Activated gamma-delta T cell treated with Interleukin-2 at 50 U/mL for 16 hours (primary cell): ENCODE measurements at regions not wholly inside any gene's neighbourhood (a gene's known extent, or its start where the extent isn't known, plus 50 kb on each side); places are given as distances from the start of the nearest gene placed in this dataset.
"Not testable (repeated sequence)": the region's sequence is repeated elsewhere in the genome, so short reads cannot be mapped to it uniquely, and the experiment has no call there.

ENCODE experiments used
- DNase-seq: peaks from one replicate; pipeline ENCODE4 v3.0.0-alpha.2; 2020

DNA sequence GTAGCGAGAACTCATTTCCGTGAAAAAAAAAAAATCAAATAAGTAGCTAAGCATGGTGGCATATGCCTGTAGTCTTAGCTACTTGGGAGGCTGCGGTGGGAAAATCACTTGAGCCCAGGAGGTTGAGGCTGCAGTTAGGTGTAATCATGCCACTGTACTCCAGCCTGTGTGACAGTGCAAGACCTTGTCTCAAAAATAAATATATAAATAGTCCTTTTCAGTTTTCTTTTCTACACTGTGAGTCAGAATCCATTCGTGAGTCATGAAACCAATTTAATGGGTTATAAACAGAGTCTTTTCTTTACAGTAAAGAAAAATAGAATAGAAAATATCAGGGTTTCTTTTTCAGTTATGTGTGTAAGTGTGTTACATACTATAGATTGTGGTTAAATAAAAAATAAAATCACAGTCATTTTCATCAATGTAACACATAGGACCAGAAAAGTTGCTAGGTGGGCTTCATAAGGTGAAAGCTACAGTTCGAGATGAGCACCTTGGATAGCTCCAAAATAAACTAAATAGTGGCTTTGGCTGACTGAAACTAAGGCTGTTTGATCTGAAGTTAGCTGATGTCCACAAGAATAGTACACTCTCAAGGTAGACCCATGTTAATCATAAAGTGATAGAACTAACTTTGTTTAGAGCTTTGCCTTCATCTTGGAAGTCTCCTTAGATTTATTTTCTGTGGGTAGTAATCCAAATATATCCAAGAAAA lies 781.1 kb downstream of the GATA3 start:
- no peak for DNase-seq

GRCh38 chr10:8840356-8840755 lies 785.9 kb downstream of the GATA3 start:
- DNase-seq: no peak

DNA sequence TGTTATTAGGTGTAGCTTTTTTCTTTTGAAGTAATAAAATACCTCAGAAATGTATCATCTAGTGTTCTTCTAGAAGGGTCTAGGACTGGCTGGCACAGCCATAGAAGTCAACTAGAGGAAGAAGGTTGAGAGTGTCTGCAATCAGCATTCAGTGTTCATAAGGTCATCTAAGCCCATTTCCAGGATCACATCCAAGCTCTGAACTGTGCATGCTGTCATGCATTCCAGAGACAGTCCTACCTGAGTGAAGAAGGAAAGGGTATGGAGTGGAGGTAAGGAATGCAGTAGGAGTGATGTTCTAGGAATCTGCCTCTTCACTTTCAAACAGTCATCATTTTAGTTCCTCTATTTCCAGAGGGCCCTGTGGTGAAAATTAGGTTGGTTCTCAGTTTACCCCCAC lies 789.7 kb downstream of the GATA3 start:
- no peak for DNase-seq

DNA sequence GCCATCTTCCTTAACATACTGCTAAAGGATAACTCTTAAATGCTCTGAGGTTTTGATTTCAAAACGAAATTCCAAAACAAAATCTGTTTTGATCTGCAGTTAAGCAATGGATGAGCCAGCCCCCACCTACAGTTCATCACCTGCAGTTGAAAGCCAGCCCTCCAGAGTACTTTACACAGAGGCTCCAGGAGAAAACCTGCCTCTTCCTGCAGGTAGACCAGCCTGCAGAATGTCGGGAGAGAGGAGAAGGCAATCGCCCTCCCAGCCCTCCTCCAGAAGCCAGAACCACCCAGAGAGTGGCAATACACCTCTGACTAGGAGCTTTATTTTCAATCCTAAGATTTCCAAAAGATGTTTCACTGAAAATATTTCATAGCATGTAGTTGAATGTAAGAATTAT lies 798.1 kb downstream of the GATA3 start:
- DNase-seq: no peak

DNA sequence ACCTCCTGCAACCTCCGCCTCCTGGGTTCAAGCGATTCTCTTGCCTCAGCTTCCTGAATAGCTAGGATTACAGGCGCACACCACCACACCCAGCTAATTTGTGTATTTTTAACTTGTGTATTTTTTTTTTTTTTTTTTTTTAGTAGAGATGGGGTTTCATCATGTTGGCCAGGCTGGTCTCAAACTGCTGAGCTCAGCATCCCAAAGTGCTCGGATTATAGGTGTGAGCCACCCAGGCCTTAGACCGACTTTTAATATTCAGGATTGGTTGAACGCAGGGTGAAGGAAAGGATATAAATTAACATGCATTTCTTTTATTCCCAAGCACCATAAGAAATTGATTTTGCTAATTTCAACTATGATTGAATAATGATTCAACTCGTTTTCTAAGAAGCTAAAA lies 798.6 kb downstream of the GATA3 start:
- no peak for DNase-seq

DNA sequence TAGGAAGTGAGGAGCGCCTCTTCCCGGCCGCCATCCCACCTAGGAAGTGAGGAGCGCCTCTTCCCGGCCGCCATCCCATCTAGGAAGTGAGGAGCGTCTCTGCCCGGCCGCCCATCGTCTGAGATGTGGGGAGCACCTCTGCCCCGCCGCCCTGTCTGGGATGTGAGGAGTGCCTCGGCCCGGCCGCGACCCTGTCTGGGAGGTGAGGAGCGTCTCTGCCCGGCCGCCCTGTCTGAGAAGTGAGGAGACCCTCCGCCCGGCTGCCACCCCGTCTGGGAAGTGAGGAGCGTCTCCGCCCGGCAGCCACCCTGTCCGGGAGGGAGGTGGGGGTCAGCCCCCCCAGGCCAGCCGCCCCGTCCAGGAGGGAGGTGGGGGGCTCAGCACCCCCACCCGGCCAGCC lies 814.4 kb downstream of the GATA3 start:
- DNase-seq: not testable (repeated sequence)

DNA sequence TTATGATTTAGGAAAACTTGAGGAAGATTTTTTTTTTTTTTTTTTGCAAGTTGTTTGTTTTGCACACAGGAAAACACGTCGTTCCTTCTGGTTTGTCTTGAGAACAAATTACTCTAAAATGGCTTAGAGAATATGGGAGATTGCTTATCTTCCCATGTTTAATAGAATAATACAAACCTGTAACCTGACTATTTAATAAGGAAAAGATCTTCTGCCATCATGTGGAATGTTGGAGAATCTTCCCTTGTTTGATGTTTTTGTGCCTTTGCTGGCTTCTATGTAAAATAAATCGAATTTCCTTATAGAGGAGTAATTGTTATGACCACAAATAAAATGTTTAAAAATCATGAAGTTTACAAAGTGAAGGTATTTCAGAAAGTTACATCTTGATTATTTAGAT lies 818.8 kb downstream of the GATA3 start:
- DNase-seq: no peak

- DNase-seq: no peak
These were observed 819.8 kb downstream of the GATA3 start for GRCh38 chr10:8874268-8874667.

DNA sequence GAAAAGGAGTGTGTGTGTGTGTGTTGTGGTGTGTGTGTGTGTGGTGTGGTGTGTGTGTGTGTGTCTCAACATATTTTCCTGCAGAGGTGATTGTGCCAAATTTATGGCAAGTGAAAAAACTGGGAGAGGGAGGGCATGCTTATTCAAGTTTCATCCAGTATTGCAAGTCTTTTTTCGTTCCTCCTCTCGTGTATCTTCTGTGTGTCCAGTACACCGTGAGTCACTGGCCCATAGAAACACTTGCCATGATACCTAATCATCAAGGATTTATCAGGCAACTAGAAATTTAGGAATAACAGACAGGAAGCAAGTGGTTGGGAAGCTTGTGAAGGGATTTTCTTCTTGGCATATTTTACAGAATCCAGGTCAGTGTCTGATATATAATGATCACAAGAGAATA lies 820.5 kb downstream of the GATA3 start:
- no peak for DNase-seq

GRCh38 chr10:8876171-8876570 lies 821.7 kb downstream of the GATA3 start:
- no peak for DNase-seq

- DNase-seq: no peak
These were observed 835.0 kb downstream of the GATA3 start for GRCh38 chr10:8889538-8889937.

- DNase-seq: no peak
These were observed 838.6 kb downstream of the GATA3 start for GRCh38 chr10:8893102-8893501.

DNA sequence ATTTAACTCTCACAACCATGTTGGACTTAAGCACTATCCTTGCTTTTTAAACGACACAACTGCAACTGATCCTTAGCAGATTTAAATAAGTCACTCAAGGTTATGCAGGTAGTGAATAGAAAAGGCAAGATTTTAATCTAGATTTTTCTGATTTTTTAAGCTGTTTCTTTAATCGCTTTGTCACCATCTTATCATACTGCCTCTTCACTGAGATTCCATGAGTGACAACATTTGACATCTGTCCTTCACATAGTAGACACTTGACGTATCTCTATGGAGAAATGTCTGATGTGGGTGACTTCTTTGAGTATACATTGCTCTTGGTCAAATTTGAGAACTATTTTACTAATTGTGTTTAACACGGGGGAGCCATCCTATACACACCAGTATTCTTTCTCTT lies 839.7 kb downstream of the GATA3 start:
- no peak for DNase-seq

DNA sequence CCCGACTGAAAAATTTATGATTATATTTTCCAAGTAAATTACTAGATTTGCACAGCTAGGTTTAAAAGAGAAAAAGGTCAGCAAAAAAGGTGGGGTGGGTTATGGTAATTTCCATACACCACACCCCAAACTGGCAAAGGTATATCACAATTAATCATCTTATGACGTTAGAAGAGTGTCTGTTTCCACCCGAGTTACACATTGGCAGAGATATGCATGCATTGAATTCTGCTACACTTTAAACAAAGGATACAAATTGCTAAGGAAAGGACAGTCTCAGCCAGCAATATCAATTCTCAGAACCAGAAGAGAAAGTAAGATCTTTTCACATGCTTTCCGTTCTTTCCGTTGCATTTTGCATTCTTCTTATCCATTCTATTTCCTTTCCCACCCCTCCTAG lies 843.3 kb downstream of the GATA3 start:
- no peak for DNase-seq

DNA sequence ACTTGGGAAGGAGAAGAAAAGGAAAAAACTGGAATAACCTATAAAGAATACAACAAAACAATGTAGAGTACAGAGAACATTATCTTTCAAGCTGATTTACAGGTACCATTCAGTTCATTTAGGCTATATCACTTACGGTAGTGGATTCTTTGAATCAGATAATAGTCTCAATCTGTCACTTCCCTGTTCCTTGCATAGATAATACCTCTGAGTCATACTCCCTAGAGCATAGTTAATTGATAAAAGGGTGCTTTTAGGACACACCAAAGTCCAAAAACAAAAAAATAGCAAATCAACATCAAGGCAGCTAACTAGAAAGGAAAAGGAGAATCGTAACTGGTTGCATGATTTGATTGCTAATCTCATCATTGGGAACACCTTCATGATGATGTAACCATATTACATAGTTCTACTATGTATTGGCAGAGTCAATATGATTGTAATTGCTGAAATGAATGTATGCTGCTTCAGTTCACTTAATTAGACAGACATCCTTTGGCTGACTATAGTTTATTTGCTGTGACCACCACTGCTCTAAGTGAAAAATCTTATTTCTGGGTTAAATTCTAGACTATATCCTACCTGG lies 844.4 kb downstream of the GATA3 start:
- no peak for DNase-seq

DNA sequence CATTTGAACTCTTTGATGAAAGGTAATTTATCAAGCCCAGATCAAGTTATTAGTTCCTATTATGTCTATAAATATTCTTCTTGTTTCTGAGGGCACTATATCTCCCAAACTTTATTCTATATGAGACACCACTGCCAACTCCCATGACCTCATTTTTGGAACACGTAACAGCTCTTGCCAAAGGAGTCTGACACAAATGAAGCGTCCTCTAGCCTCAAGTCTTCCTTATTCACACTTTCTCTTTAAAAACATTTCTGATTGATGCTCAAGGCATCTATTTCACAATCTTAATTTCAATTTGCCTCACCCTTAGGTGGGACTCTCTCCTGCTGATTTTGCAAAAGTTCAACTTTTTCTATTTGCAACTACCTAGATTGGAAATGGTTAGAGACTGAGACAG lies 848.4 kb downstream of the GATA3 start:
- no peak for DNase-seq

GRCh38 chr10:8908013-8908412 lies 853.5 kb downstream of the GATA3 start:
- DNase-seq: no peak

GRCh38 chr10:8910314-8910713 lies 855.8 kb downstream of the GATA3 start:
- no peak for DNase-seq

DNA sequence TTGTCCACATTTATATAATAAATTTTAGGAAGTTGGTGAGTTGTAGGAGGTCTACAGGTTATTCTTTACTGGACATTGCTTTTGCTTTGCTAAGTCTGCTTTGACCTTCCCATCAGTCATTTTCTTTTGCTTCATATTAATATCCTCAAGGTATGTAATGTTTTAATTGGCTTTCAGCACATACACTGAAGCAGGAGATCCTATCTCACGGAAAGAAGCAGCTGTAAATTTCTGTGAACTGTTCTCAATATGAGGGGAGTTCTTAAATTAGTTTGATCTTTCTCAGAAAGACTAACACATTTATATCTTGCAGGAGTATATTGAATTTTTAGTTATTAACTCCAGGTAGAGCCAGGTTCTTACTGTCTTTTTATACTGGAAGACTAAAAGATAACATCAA lies 856.5 kb downstream of the GATA3 start:
- DNase-seq: no peak

GRCh38 chr10:8912108-8912507 lies 857.6 kb downstream of the GATA3 start:
- DNase-seq: no peak

- no peak for DNase-seq
These were observed 859.2 kb downstream of the GATA3 start for GRCh38 chr10:8913720-8914119.

DNA sequence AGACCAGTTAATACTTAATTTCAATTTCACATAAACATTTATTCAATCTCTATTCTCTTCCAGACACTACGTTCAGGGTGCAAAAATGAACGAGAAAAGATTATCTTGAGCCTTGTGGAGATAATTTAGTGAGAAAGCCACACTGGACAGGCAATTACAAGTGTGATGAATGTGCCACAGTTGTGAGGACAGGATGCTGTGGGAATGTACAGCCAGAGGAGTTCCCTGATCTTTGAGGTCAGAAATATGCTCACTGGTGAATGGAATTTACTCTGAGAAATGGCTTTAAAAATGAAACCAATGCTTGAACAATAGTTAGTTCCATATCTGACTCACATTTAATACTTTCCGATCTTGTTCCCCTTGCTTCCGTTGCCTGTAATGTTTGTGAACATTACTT lies 864.8 kb downstream of the GATA3 start:
- no peak for DNase-seq

DNA sequence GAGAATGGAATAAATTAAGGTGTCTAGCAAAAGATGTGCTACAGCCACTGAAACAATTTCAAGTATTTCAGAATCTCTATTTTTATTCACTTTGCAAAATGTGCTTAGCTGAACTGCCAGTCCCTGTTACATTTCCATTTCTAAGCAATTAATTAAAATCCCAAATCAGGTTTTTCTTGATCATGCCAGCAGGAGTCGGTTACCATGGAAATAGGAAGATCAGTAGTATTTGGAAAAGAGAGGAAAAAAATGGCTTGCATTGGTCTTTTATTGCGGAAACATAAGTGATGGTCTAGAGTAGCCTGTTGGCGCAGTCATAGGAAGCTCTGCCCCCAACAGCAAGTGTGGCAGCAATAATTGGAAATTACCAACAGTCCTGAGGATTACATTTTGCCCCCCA lies 867.1 kb downstream of the GATA3 start:
- no peak for DNase-seq

GRCh38 chr10:8923096-8923495 lies 868.6 kb downstream of the GATA3 start:
- DNase-seq: no peak

GRCh38 chr10:8927705-8928104 lies 873.2 kb downstream of the GATA3 start:
- DNase-seq: no peak
